NT2/D1 (cell line): ENCODE measurements at regions not wholly inside any gene's neighbourhood (a gene's known extent, or its start where the extent isn't known, plus 50 kb on each side); places are given as distances from the start of the nearest gene placed in this dataset.

Experiments
- DNase-seq: peaks from one replicate; pipeline ENCODE4 v3.0.0-alpha.2; 2011; ENCODE audit warnings: low read depth, low spot score
- H3K27me3 ChIP-seq: 2 replicates; pipeline ENCODE4 v1.6.0; 2011; ENCODE audit warnings: mild to moderate bottlenecking; ENCODE audit not compliant: insufficient read length, insufficient read depth
- H3K36me3 ChIP-seq: 2 replicates; pipeline ENCODE4 v1.6.1; 2011; ENCODE audit warnings: mild to moderate bottlenecking, low read length, mixed read lengths; ENCODE audit not compliant: insufficient read depth, insufficient read length
- H3K4me1 ChIP-seq: 2 replicates; pipeline ENCODE4 v1.5.1; 2011; ENCODE audit not compliant: insufficient read depth, insufficient read length
- H3K4me3 ChIP-seq: 2 replicates; pipeline ENCODE4 v1.5.1; 2011; ENCODE audit warnings: low read depth; ENCODE audit not compliant: insufficient read length
- H3K9ac ChIP-seq: 2 replicates; pipeline ENCODE4 v1.6.0; 2011; ENCODE audit warnings: low read depth; ENCODE audit not compliant: insufficient read length
- H3K9me3 ChIP-seq: 2 replicates; pipeline ENCODE4 v1.5.1; 2011; ENCODE audit warnings: mild to moderate bottlenecking, low read length; ENCODE audit not compliant: insufficient read depth
- SUZ12 ChIP-seq: IDR thresholded peaks from 2 replicates; pipeline ENCODE4 v1.6.1; 2011; ENCODE audit not compliant: insufficient read length, insufficient read depth; ENCODE audit errors: extremely low read depth
- YY1 ChIP-seq: IDR thresholded peaks from 2 replicates; pipeline ENCODE4 v1.6.1; 2011; ENCODE audit not compliant: insufficient read length, insufficient read depth
- ZNF274 ChIP-seq: IDR thresholded peaks from 2 replicates; pipeline ENCODE4 v1.6.1; 2011; ENCODE audit warnings: mild to moderate bottlenecking, low read depth, low read length

DNA sequence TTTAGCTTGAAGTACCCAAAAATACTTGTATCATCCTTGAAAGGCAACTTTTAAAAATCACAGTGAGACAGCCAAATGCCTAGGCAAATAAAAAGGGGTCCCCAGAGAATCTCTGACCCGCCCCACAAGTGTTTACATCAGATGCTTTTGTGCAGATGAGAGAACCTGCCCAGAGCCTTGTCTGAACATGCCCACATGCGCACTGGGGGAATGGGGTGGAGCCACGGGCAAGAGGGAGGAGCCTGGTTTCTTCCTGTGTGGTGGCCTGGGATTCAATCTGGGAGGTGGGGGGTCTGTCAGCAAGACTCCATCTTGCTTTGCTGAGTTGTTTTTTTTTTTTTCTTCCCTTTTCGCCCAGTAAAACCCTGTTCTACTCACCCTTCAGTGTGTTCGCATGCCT lies 381.7 kb upstream of the CCDC196 start:
- Histone ChIP-seq H3K4me3 (no peak overlapping the region), H3K4me1 (no peaks in the 10 kb centered on the region), H3K9ac (no peak overlapping the region), H3K36me3 (no peaks in the 10 kb centered on the region), H3K9me3 (peaks cover 3% of the 10 kb centered on the region; the same call in 1 of the 2 replicates), H3K27me3 (no peaks in the 10 kb centered on the region)
- TF ChIP-seq YY1 (no peak), ZNF274 (no peak), SUZ12 (no peak)
- no peak for DNase-seq

DNA sequence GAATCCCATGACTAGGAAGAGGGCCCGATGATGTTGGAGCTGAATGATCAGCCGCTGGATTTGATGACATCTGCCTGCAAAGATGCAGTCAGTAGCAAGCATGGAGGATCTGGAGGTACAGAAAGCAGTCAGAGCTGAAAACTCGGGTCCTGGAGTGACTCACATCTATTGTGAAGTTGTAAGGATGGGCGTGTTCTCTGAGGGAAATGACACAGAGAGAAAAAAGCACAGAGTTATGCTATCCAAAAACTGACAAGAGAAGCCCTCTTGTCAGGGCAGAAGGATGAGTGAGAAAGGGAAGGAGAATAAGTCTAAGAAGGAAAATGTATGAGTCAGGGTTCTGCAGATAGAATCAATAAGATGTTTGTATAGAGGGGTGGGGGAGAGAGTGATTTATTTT lies 380.4 kb upstream of the CCDC196 start:
- no peaks in the 10 kb centered on the region for H3K27me3 ChIP-seq
- H3K4me3 ChIP-seq = no peak overlapping the region
- H3K9ac ChIP-seq = no peak overlapping the region
- no peak for DNase-seq
- H3K36me3 ChIP-seq = no peaks in the 10 kb centered on the region
- TF ChIP-seq YY1 (no peak), SUZ12 (no peak), ZNF274 (no peak)
- H3K4me1 ChIP-seq = no peaks in the 10 kb centered on the region
- peaks cover 6% of the 10 kb centered on the region; the same call in 1 of the 2 replicates for H3K9me3 ChIP-seq

DNA sequence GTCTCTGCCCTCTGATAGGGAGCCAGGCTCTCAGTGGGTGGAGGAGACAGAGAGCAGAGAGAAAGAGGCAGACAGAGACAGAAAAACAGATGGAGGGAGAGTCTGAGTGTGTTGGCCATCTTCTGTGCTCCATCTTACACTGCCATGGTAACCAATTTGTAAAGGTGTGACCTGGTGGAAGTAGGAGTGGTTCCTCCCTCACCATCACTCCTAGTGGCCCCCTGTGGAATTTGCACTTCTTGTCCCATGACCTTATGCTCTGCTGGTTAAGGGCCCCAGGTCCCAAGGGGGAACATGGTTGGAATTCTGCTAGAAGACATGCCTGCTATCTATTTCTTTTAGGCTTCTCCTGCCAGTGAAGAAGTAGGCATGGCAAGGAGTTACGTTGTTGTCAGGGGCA lies 376.7 kb upstream of the CCDC196 start:
- H3K36me3 ChIP-seq = no peaks in the 10 kb centered on the region
- H3K9ac ChIP-seq = no peak overlapping the region
- no peaks in the 10 kb centered on the region for H3K27me3 ChIP-seq
- H3K9me3 ChIP-seq = peaks cover 6% of the 10 kb centered on the region; the same call in 1 of the 2 replicates
- no peaks in the 10 kb centered on the region for H3K4me1 ChIP-seq
- H3K4me3 ChIP-seq = no peak overlapping the region
- DNase-seq = no peak
- TF ChIP-seq ZNF274 = no peak
- TF ChIP-seq SUZ12 = no peak
- no peak for TF ChIP-seq YY1

DNA sequence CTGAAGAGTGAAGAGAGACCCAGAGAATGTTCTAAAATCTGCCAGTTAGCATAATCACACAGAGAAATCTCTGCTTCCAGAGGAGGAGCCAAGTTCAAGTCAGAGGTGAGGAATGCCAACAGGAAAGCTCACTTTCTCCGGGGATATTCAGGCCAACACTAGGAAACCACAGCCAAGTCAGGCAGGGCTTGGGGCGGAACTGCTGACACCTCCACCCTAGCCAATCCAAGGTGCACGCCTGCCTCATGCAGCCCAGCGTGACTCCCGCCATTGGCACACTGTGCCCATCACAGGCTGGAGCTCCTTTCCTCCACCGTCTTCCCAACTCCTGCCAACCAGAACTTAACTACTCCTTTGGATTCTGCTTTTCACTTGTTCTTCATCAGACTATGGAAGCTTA lies 374.3 kb upstream of the CCDC196 start:
- Histone ChIP-seq H3K36me3 (no peaks in the 10 kb centered on the region), H3K9me3 (peaks cover 6% of the 10 kb centered on the region; the same call in 1 of the 2 replicates), H3K4me1 (peaks cover 4% of the 10 kb centered on the region), H3K27me3 (no peaks in the 10 kb centered on the region), H3K9ac (no peak overlapping the region), H3K4me3 (no peak overlapping the region)
- no peak for TF ChIP-seq YY1
- TF ChIP-seq SUZ12 = no peak
- TF ChIP-seq ZNF274 = no peak
- no peak for DNase-seq

DNA sequence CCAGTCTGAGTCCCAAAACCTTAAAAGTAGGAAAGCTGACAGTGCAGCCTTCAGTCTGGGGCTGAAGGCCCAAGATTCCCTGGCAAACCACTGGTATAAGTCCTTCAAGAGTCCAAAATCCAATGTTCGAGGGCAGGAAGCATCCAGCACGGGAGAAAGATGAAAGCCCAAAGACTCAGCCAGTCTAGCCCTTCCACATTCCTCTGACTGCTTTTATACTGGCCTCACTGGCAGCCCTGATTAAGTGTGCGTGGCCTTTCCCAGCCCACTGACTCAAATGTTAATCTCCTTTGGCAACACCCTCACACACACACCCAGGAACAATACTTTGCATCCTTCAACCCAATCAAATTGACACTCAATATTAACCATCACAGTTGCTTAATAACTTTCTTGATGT lies 372.1 kb upstream of the CCDC196 start:
- no peak for DNase-seq
- TF ChIP-seq ZNF274 (no peak), SUZ12 (no peak), YY1 (no peak)

DNA sequence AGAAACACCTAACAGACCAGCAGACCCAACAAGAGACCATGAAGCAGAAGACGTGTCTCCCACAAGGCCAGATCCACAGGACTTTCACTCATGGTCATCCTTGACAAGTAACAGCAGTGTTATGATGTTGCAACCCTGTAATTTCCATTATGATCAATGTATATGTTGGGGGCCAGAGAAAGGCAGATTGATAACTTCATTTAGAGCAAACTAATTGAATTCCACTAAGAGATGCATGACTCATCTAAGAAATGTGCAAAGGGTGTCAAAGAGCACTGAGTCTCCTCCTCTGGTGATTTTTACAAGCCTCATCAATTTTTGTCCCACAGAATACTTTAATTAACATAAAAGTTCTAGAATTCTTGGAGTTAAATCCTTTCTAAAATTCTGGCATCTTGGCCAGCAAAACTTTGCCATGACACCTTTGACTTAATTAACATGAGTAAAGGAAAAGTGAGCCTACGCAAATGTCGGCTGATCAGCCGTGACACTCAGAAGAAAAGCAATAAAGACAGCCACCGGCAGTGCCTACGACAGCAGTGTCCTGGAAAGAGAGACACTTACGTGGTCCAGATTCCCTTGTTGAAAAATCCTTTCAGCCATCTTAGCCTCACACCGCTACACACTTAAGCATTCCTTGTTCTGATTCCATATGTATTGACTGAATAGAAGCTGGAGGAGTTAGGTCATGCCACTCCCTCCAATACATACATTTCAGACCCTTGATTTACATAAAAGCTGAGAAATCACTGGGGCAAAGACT lies 370.2 kb upstream of the CCDC196 start:
- no peak overlapping the region for H3K9ac ChIP-seq
- TF ChIP-seq ZNF274 (no peak), SUZ12 (no peak), YY1 (no peak)

More for the DNA sequence above, 372.1 kb upstream of the CCDC196 start:
- H3K4me1 ChIP-seq = peaks cover 4% of the 10 kb centered on the region
- H3K4me3 ChIP-seq = no peak overlapping the region
- no peak overlapping the region for H3K9ac ChIP-seq
- no peaks in the 10 kb centered on the region for H3K27me3 ChIP-seq
- H3K36me3 ChIP-seq = no peaks in the 10 kb centered on the region
- H3K9me3 ChIP-seq = peaks cover 6% of the 10 kb centered on the region; the same call in 1 of the 2 replicates

DNA sequence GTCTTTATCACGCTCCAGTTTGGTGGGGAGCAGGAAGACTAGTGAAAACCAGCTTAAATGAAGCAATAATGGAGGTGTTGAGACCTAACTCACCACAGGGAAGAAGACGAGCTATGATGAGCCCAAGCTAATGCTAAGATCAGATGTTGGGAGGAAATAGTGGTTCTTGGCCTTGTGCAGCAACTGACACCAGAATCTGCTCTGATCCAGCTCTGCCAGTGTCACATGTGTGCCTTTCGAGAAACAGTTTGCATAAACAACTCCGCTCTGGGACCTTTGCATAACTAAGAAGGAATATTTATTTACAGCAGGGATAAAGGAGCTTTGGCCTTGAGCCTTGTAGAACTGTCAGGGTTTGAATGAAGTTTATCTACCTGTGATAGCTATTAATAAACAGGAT lies 369.4 kb upstream of the CCDC196 start:
- Histone ChIP-seq H3K36me3 (no peaks in the 10 kb centered on the region), H3K27me3 (no peaks in the 10 kb centered on the region), H3K9ac (no peak overlapping the region), H3K9me3 (no peaks in the 10 kb centered on the region; the same call in 1 of the 2 replicates), H3K4me3 (no peak overlapping the region), H3K4me1 (peaks cover 4% of the 10 kb centered on the region)
- TF ChIP-seq SUZ12 = no peak
- no peak for TF ChIP-seq ZNF274
- TF ChIP-seq YY1 = no peak
- no peak for DNase-seq

More for the DNA sequence above, 370.2 kb upstream of the CCDC196 start:
- Histone ChIP-seq H3K9me3 (no peaks in the 10 kb centered on the region; the same call in 1 of the 2 replicates), H3K4me1 (peaks cover 4% of the 10 kb centered on the region), H3K4me3 (no peak overlapping the region), H3K36me3 (no peaks in the 10 kb centered on the region), H3K27me3 (no peaks in the 10 kb centered on the region)
- no peak for DNase-seq

DNA sequence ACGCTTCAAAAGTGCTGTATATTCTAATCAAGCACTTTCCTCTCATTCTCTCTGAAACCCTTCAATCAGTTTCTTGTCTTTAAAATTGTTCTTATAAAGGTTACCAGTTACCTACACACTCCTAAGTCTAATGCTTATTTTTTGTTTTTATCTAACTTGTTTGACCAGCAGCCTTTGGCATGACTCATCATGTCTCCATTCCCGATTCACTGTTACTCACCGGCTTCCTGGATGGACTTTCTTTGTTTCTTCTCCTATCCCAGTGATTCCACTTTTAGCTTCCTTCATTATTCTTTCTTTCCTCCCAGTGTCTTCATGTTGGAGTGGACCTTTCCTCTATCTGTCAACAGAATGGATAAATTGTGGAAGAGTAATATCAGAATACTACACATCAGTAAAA lies 368.6 kb upstream of the CCDC196 start:
- Histone ChIP-seq H3K9me3 (no peaks in the 10 kb centered on the region), H3K36me3 (no peaks in the 10 kb centered on the region), H3K4me1 (peaks cover 4% of the 10 kb centered on the region), H3K4me3 (no peak overlapping the region), H3K27me3 (no peaks in the 10 kb centered on the region), H3K9ac (no peak overlapping the region)
- DNase-seq = peak; percentile 22
- TF ChIP-seq SUZ12 = no peak
- no peak for TF ChIP-seq YY1
- no peak for TF ChIP-seq ZNF274
